ENCODE measurements at regions not wholly inside any gene's neighbourhood (a gene's known extent, or its start where the extent isn't known, plus 50 kb on each side); places are given as distances from the start of the nearest gene placed in this dataset.

DNA sequence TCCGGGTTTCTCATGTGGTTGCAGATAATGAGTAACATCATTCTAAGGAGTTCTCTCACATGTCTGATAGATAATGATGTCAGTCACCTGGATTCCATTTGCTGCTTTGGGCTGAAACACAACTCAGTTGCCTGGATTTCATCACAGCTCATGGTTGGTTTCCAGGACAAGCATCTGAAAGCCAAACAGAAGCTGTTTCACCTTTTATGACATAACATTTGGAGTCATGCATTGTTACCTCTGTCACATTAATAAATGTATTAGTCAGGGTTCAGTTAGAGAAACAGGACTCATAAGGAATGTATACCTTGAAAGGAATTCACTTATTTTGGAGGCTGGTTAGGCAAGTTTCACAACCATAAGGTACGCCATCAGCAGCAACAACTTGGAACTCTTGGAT, 251.9 kb upstream of the ATXN7L3B start:
- TF ChIP-seq, protein P1, sequence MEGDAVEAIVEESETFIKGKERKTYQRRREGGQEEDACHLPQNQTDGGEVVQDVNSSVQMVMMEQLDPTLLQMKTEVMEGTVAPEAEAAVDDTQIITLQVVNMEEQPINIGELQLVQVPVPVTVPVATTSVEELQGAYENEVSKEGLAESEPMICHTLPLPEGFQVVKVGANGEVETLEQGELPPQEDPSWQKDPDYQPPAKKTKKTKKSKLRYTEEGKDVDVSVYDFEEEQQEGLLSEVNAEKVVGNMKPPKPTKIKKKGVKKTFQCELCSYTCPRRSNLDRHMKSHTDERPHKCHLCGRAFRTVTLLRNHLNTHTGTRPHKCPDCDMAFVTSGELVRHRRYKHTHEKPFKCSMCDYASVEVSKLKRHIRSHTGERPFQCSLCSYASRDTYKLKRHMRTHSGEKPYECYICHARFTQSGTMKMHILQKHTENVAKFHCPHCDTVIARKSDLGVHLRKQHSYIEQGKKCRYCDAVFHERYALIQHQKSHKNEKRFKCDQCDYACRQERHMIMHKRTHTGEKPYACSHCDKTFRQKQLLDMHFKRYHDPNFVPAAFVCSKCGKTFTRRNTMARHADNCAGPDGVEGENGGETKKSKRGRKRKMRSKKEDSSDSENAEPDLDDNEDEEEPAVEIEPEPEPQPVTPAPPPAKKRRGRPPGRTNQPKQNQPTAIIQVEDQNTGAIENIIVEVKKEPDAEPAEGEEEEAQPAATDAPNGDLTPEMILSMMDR (optimal IDR thresholded peaks at IDR 0.05 in 1 of 3, IDR thresholded peaks at IDR 0.05 in 1 of 3, conservative IDR thresholded peaks at IDR 0.05 in 1 of 3; ENCODE audit: extremely low read depth in 1 of 3, insufficient read depth in 2 of 3, low read length in 3 of 3): no peak
- TF ChIP-seq EZH2 (IDR thresholded peaks at IDR 0.05; ENCODE audit: low read length): no peak
- H3K9ac ChIP-seq (ENCODE audit: control insufficient read depth, extremely low read depth, insufficient read depth, low read length): no peak overlapping the region
- H3K27ac ChIP-seq (ENCODE audit: control insufficient read depth, insufficient read depth, low read length): no peak overlapping the region
- no peak overlapping the region for H3K4me3 ChIP-seq (ENCODE audit: control insufficient read depth in 2 of 3, extremely low read depth in 1 of 3, insufficient read depth in 2 of 3, low read depth in 1 of 3, low read length in 3 of 3)
- no peak overlapping the region for H3K4me2 ChIP-seq (ENCODE audit: control insufficient read depth, extremely low read depth, insufficient read depth, low read depth, low read length)
- no peaks in the 10 kb centered on the region for H3K79me2 ChIP-seq (ENCODE audit: control insufficient read depth, insufficient read depth, low read length)
- H3K9me3 ChIP-seq (ENCODE audit: control insufficient read depth, low read depth, low read length): no peaks in the 10 kb centered on the region
- no peaks in the 10 kb centered on the region for H3K27me3 ChIP-seq (ENCODE audit: control insufficient read depth, extremely low read depth, insufficient read depth, low read length)
- H3K4me1 ChIP-seq (ENCODE audit: control insufficient read depth, extremely low read depth, insufficient read depth, low read length): no peaks in the 10 kb centered on the region
- no peak overlapping the region for H2AFZ ChIP-seq (ENCODE audit: control insufficient read depth, low read length)
- dilution Hi-C loops (cut with MboI; ENCODE audit: extremely low pct_ligation_motif_present, low sequenced_read_pairs): no loop called here
- H4K20me1 ChIP-seq (ENCODE audit: control insufficient read depth, extremely low read depth, insufficient read depth, low read length): no peaks in the 10 kb centered on the region
- FAIRE-seq: no peak
- no peaks in the 10 kb centered on the region for H3K36me3 ChIP-seq (ENCODE audit: control insufficient read depth in 2 of 2, extremely low read depth in 1 of 2, insufficient read depth in 2 of 2, low read length in 2 of 2)
- H3K9me1 ChIP-seq (ENCODE audit: control insufficient read depth, extremely low read depth, insufficient read depth, low read length): no peaks in the 10 kb centered on the region
- DNase-seq (ENCODE audit: low read depth, low spot score): peak; percentile 26

DNA sequence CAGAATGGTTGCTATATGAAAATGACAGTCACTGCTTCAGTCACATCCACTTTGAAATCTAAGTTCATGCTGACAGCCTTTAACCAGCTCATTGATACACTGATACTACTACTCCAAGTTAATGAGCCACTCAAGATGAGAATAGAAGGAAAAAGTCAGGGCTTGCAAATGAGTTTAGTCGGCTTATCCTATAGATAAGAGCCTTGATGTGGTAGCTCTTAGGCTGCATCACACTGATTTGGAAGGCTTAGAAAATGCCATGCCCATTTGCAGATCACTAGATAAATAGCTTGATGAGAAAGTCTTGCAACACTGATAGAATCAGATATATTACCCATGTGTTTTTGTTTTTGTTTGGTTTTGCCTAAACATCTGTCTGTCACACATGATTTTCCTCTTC, 251.4 kb upstream of the ATXN7L3B start:
- no peak overlapping the region for H3K9ac ChIP-seq (ENCODE audit: control insufficient read depth, extremely low read depth, insufficient read depth, low read length)
- no peaks in the 10 kb centered on the region for H3K9me1 ChIP-seq (ENCODE audit: control insufficient read depth, extremely low read depth, insufficient read depth, low read length)
- no peak for DNase-seq (ENCODE audit: low read depth, low spot score)
- H3K79me2 ChIP-seq (ENCODE audit: control insufficient read depth, insufficient read depth, low read length): no peaks in the 10 kb centered on the region
- H3K9me3 ChIP-seq (ENCODE audit: control insufficient read depth, low read depth, low read length): no peaks in the 10 kb centered on the region
- H3K4me1 ChIP-seq (ENCODE audit: control insufficient read depth, extremely low read depth, insufficient read depth, low read length): no peaks in the 10 kb centered on the region
- H3K27ac ChIP-seq (ENCODE audit: control insufficient read depth, insufficient read depth, low read length): no peak overlapping the region
- TF ChIP-seq, protein P1 (optimal IDR thresholded peaks at IDR 0.05 in 1 of 3, IDR thresholded peaks at IDR 0.05 in 1 of 3, conservative IDR thresholded peaks at IDR 0.05 in 1 of 3; ENCODE audit: extremely low read depth in 1 of 3, insufficient read depth in 2 of 3, low read length in 3 of 3): no peak
- TF ChIP-seq EZH2 (IDR thresholded peaks at IDR 0.05; ENCODE audit: low read length): no peak
- no peak overlapping the region for H3K4me3 ChIP-seq (ENCODE audit: control insufficient read depth in 2 of 3, extremely low read depth in 1 of 3, insufficient read depth in 2 of 3, low read depth in 1 of 3, low read length in 3 of 3)
- dilution Hi-C loops (cut with MboI; ENCODE audit: extremely low pct_ligation_motif_present, low sequenced_read_pairs): no loop called here
- no peaks in the 10 kb centered on the region for H4K20me1 ChIP-seq (ENCODE audit: control insufficient read depth, extremely low read depth, insufficient read depth, low read length)
- no peak overlapping the region for H2AFZ ChIP-seq (ENCODE audit: control insufficient read depth, low read length)
- no peaks in the 10 kb centered on the region for H3K36me3 ChIP-seq (ENCODE audit: control insufficient read depth in 2 of 2, extremely low read depth in 1 of 2, insufficient read depth in 2 of 2, low read length in 2 of 2)
- H3K27me3 ChIP-seq (ENCODE audit: control insufficient read depth, extremely low read depth, insufficient read depth, low read length): no peaks in the 10 kb centered on the region
- FAIRE-seq: no peak
- H3K4me2 ChIP-seq (ENCODE audit: control insufficient read depth, extremely low read depth, insufficient read depth, low read depth, low read length): no peak overlapping the region

Data from keratinocyte (primary cell).